ENCODE measurements at regions not wholly inside any gene's neighbourhood (a gene's known extent, or its start where the extent isn't known, plus 50 kb on each side); places are given as distances from the start of the nearest gene placed in this dataset.

DNA sequence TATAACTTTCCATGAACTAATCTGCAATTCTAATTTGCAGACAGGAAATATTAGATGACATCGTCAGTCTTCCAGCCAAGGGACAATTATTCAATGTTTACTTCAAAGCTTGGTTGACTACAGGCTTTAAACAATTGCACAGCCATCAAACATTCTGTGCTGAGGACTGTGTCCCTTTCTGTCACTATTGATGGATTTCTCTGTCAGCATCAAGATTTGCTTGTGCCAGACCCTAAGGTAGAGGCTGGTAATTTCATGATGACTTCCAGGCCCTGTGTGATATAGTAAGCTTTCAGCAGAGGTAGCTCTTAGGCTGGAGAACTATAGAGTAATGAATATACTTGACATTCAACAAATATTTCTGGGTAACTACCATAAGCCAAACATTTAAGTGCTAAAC, 229.3 kb upstream of the ACTBL2 start:
- H3K27ac ChIP-seq (ENCODE audit: low read depth, low read length), result no peak overlapping the region
- H3K4me3 ChIP-seq (ENCODE audit: low read depth in 1 of 5, low read length in 5 of 5), result no peak overlapping the region
- no peaks in the 10 kb centered on the region for H3K4me1 ChIP-seq (ENCODE audit: control insufficient read depth in 5 of 5, insufficient read depth in 5 of 5, low read length in 5 of 5)
- H3K27me3 ChIP-seq (ENCODE audit: control insufficient read depth in 5 of 5, insufficient read depth in 4 of 5, low read length in 5 of 5), result no peaks in the 10 kb centered on the region
- no peak overlapping the region for H3K9ac ChIP-seq (ENCODE audit: low read length in 5 of 5)
- no peaks in the 10 kb centered on the region for H3K36me3 ChIP-seq (ENCODE audit: control insufficient read depth in 5 of 5, insufficient read depth in 5 of 5, low read length in 5 of 5)
- peaks cover 0 to 10% (median 2%) of the 10 kb centered on the region in 5 donors for H3K9me3 ChIP-seq (ENCODE audit: control insufficient read depth in 5 of 5, low read length in 5 of 5)

- Histone ChIP-seq H3K36me3 (ENCODE audit: control insufficient read depth in 5 of 5, insufficient read depth in 5 of 5, low read length in 5 of 5) (no peaks in the 10 kb centered on the region), H3K27me3 (ENCODE audit: control insufficient read depth in 5 of 5, insufficient read depth in 4 of 5, low read length in 5 of 5) (no peaks in the 10 kb centered on the region), H3K4me3 (ENCODE audit: low read depth in 1 of 5, low read length in 5 of 5) (no peak overlapping the region), H3K27ac (ENCODE audit: low read depth, low read length) (no peak overlapping the region), H3K9me3 (ENCODE audit: control insufficient read depth in 5 of 5, low read length in 5 of 5) (peaks cover 0 to 10% (median 2%) of the 10 kb centered on the region in 5 donors), H3K4me1 (ENCODE audit: control insufficient read depth in 5 of 5, insufficient read depth in 5 of 5, low read length in 5 of 5) (no peaks in the 10 kb centered on the region), H3K9ac (ENCODE audit: low read length in 5 of 5) (no peak overlapping the region)
These were observed 228.9 kb upstream of the ACTBL2 start for GRCh38 chr5:57711471-57711870.

- Histone ChIP-seq H3K36me3 (ENCODE audit: control insufficient read depth in 5 of 5, insufficient read depth in 5 of 5, low read length in 5 of 5) (no peaks in the 10 kb centered on the region), H3K9me3 (ENCODE audit: control insufficient read depth in 5 of 5, low read length in 5 of 5) (peaks cover 0 to 10% (median 2%) of the 10 kb centered on the region in 5 donors), H3K4me1 (ENCODE audit: control insufficient read depth in 5 of 5, insufficient read depth in 5 of 5, low read length in 5 of 5) (no peaks in the 10 kb centered on the region), H3K9ac (ENCODE audit: low read length in 5 of 5) (no peak overlapping the region), H3K4me3 (ENCODE audit: low read depth in 1 of 5, low read length in 5 of 5) (no peak overlapping the region), H3K27me3 (ENCODE audit: control insufficient read depth in 5 of 5, insufficient read depth in 4 of 5, low read length in 5 of 5) (no peaks in the 10 kb centered on the region), H3K27ac (ENCODE audit: low read depth, low read length) (no peak overlapping the region)
These were observed 227.5 kb upstream of the ACTBL2 start for GRCh38 chr5:57710126-57710525.

DNA sequence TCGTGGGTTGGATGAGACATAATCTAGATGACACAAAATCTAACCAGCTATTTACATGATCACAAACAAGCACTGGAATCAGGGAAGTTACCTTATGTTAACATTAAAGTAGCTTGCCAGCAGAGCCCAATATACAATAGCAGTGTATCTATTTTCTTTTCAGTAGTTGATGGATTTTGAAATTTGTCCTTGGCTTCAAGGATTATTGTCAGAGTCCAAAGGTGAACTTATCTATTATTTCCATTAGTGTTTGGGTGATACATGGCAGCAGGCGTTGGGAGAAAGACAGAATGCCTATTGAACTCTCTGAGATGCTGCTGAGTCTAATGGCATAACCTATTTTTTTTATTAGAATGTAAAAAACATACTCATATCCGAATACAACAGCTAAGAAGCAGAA, 223.2 kb upstream of the ACTBL2 start:
- no peaks in the 10 kb centered on the region for H3K36me3 ChIP-seq (ENCODE audit: control insufficient read depth in 5 of 5, insufficient read depth in 5 of 5, low read length in 5 of 5)
- no peaks in the 10 kb centered on the region for H3K4me1 ChIP-seq (ENCODE audit: control insufficient read depth in 5 of 5, insufficient read depth in 5 of 5, low read length in 5 of 5)
- H3K27ac ChIP-seq (ENCODE audit: low read depth, low read length), result no peak overlapping the region
- no peak overlapping the region for H3K4me3 ChIP-seq (ENCODE audit: low read depth in 1 of 5, low read length in 5 of 5)
- no peak overlapping the region for H3K9ac ChIP-seq (ENCODE audit: low read length in 5 of 5)
- H3K9me3 ChIP-seq (ENCODE audit: control insufficient read depth in 5 of 5, low read length in 5 of 5), result peaks cover 0 to 6% (median 2%) of the 10 kb centered on the region in 5 donors
- no peaks in the 10 kb centered on the region for H3K27me3 ChIP-seq (ENCODE audit: control insufficient read depth in 5 of 5, insufficient read depth in 4 of 5, low read length in 5 of 5)

- Histone ChIP-seq H3K4me3 (ENCODE audit: low read depth in 1 of 5, low read length in 5 of 5) (no peak overlapping the region), H3K27me3 (ENCODE audit: control insufficient read depth in 5 of 5, insufficient read depth in 4 of 5, low read length in 5 of 5) (no peaks in the 10 kb centered on the region), H3K9ac (ENCODE audit: low read length in 5 of 5) (no peak overlapping the region), H3K27ac (ENCODE audit: low read depth, low read length) (no peak overlapping the region), H3K9me3 (ENCODE audit: control insufficient read depth in 5 of 5, low read length in 5 of 5) (no peaks in the 10 kb centered on the region), H3K4me1 (ENCODE audit: control insufficient read depth in 5 of 5, insufficient read depth in 5 of 5, low read length in 5 of 5) (peaks cover 0 to 3% (median 2%) of the 10 kb centered on the region in 5 donors), H3K36me3 (ENCODE audit: control insufficient read depth in 5 of 5, insufficient read depth in 5 of 5, low read length in 5 of 5) (no peaks in the 10 kb centered on the region)
These were observed 221.1 kb upstream of the ACTBL2 start for GRCh38 chr5:57703721-57704120.

GRCh38 chr5:57700484-57700883, 217.9 kb upstream of the ACTBL2 start:
- no peak overlapping the region for H3K4me3 ChIP-seq (ENCODE audit: low read depth in 1 of 5, low read length in 5 of 5)
- H3K27me3 ChIP-seq (ENCODE audit: control insufficient read depth in 5 of 5, insufficient read depth in 4 of 5, low read length in 5 of 5), result no peaks in the 10 kb centered on the region
- H3K9me3 ChIP-seq (ENCODE audit: control insufficient read depth in 5 of 5, low read length in 5 of 5), result no peaks in the 10 kb centered on the region
- H3K27ac ChIP-seq (ENCODE audit: low read depth, low read length), result no peak overlapping the region
- no peaks in the 10 kb centered on the region for H3K36me3 ChIP-seq (ENCODE audit: control insufficient read depth in 5 of 5, insufficient read depth in 5 of 5, low read length in 5 of 5)
- peaks cover 1 to 30% (median 25%) of the 10 kb centered on the region in 5 donors for H3K4me1 ChIP-seq (ENCODE audit: control insufficient read depth in 5 of 5, insufficient read depth in 5 of 5, low read length in 5 of 5)
- H3K9ac ChIP-seq (ENCODE audit: low read length in 5 of 5), result no peak overlapping the region

- Histone ChIP-seq H3K36me3 (ENCODE audit: control insufficient read depth in 5 of 5, insufficient read depth in 5 of 5, low read length in 5 of 5) (no peaks in the 10 kb centered on the region), H3K4me3 (ENCODE audit: low read depth in 1 of 5, low read length in 5 of 5) (no peak overlapping the region), H3K4me1 (ENCODE audit: control insufficient read depth in 5 of 5, insufficient read depth in 5 of 5, low read length in 5 of 5) (peaks cover 1 to 34% (median 27%) of the 10 kb centered on the region in 5 donors), H3K9me3 (ENCODE audit: control insufficient read depth in 5 of 5, low read length in 5 of 5) (no peaks in the 10 kb centered on the region), H3K9ac (ENCODE audit: low read length in 5 of 5) (no peak overlapping the region), H3K27me3 (ENCODE audit: control insufficient read depth in 5 of 5, insufficient read depth in 4 of 5, low read length in 5 of 5) (no peaks in the 10 kb centered on the region), H3K27ac (ENCODE audit: low read depth, low read length) (no peak overlapping the region)
These were observed 217.5 kb upstream of the ACTBL2 start for GRCh38 chr5:57700072-57700471.

DNA sequence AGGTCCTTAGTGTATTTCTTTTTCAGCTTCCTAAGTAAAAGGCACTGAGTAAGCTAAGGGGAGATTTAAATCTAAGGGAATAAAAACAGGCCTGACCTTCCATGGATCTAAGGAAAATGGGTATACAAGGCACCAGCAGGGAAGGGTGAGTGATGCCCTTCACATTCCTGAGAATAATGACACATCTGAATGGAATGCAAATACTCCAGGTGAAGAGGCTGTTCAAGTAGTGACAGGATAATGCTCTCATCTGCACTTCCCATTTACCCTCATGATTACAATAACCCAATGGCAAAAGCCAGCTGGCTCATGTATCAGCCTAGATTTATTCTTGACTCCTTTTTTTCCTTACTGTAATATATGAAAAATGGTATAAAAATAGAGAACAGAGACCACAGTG, 216.2 kb upstream of the ACTBL2 start:
- Histone ChIP-seq H3K27me3 (ENCODE audit: control insufficient read depth in 5 of 5, insufficient read depth in 4 of 5, low read length in 5 of 5) (no peaks in the 10 kb centered on the region), H3K9ac (ENCODE audit: low read length in 5 of 5) (no peak overlapping the region), H3K4me3 (ENCODE audit: low read depth in 1 of 5, low read length in 5 of 5) (no peak overlapping the region), H3K9me3 (ENCODE audit: control insufficient read depth in 5 of 5, low read length in 5 of 5) (no peaks in the 10 kb centered on the region), H3K36me3 (ENCODE audit: control insufficient read depth in 5 of 5, insufficient read depth in 5 of 5, low read length in 5 of 5) (no peaks in the 10 kb centered on the region), H3K27ac (ENCODE audit: low read depth, low read length) (peak overlapping the region; percentile 80), H3K4me1 (ENCODE audit: control insufficient read depth in 5 of 5, insufficient read depth in 5 of 5, low read length in 5 of 5) (peaks cover 1 to 41% (median 27%) of the 10 kb centered on the region in 5 donors)

GRCh38 chr5:57698086-57698485, 215.5 kb upstream of the ACTBL2 start:
- no peaks in the 10 kb centered on the region for H3K36me3 ChIP-seq (ENCODE audit: control insufficient read depth in 5 of 5, insufficient read depth in 5 of 5, low read length in 5 of 5)
- peak overlapping the region in 2 of 5 donors; percentile 13 to 56 for H3K9ac ChIP-seq (ENCODE audit: low read length in 5 of 5)
- H3K27me3 ChIP-seq (ENCODE audit: control insufficient read depth in 5 of 5, insufficient read depth in 4 of 5, low read length in 5 of 5), result no peaks in the 10 kb centered on the region
- peaks cover 2 to 48% (median 34%) of the 10 kb centered on the region in 5 donors for H3K4me1 ChIP-seq (ENCODE audit: control insufficient read depth in 5 of 5, insufficient read depth in 5 of 5, low read length in 5 of 5)
- no peak overlapping the region for H3K4me3 ChIP-seq (ENCODE audit: low read depth in 1 of 5, low read length in 5 of 5)
- H3K9me3 ChIP-seq (ENCODE audit: control insufficient read depth in 5 of 5, low read length in 5 of 5), result no peaks in the 10 kb centered on the region
- H3K27ac ChIP-seq (ENCODE audit: low read depth, low read length), result peak overlapping the region; percentile 80

GRCh38 chr5:57696825-57697570, 214.4 kb upstream of the ACTBL2 start:
- peaks cover 9 to 51% (median 41%) of the 10 kb centered on the region in 5 donors for H3K4me1 ChIP-seq (ENCODE audit: control insufficient read depth in 5 of 5, insufficient read depth in 5 of 5, low read length in 5 of 5)
- H3K27me3 ChIP-seq (ENCODE audit: control insufficient read depth in 5 of 5, insufficient read depth in 4 of 5, low read length in 5 of 5), result no peaks in the 10 kb centered on the region
- no peak overlapping the region for H3K4me3 ChIP-seq (ENCODE audit: low read depth in 1 of 5, low read length in 5 of 5)
- peak overlapping the region; percentile 80 for H3K27ac ChIP-seq (ENCODE audit: low read depth, low read length)
- H3K9me3 ChIP-seq (ENCODE audit: control insufficient read depth in 5 of 5, low read length in 5 of 5), result no peaks in the 10 kb centered on the region
- no peaks in the 10 kb centered on the region for H3K36me3 ChIP-seq (ENCODE audit: control insufficient read depth in 5 of 5, insufficient read depth in 5 of 5, low read length in 5 of 5)
- peak overlapping the region in 1 of 5 donors; percentile 3 for H3K9ac ChIP-seq (ENCODE audit: low read length in 5 of 5)
